Osteoblast (primary cell): ENCODE measurements at regions not wholly inside any gene's neighbourhood (a gene's known extent, or its start where the extent isn't known, plus 50 kb on each side); places are given as distances from the start of the nearest gene placed in this dataset.

Source experiments
- DNase-seq: peaks from one replicate; pipeline ENCODE4 v3.0.0; 2011; ENCODE audit warnings: low spot score, mixed read lengths; ENCODE audit not compliant: insufficient read length; ENCODE audit errors: missing footprints
- H2AFZ ChIP-seq: 2 replicates; pipeline ENCODE4 v1.6.0; 2011; ENCODE audit warnings: mild to moderate bottlenecking, low read length
- H3K27ac ChIP-seq: 2 replicates; pipeline ENCODE4 v1.5.1; 2011; ENCODE audit warnings: mild to moderate bottlenecking, low read depth, low read length, moderate library complexity
- H3K27me3 ChIP-seq: 2 replicates; pipeline ENCODE4 v1.6.0; 2012; ENCODE audit warnings: mild to moderate bottlenecking, control low read depth, inconsistent platforms, low read length, moderate library complexity; ENCODE audit not compliant: insufficient read depth
- H3K36me3 ChIP-seq: 2 replicates; pipeline ENCODE4 v1.5.1; 2011; ENCODE audit warnings: mild to moderate bottlenecking, low read length, control low read depth, moderate library complexity; ENCODE audit not compliant: insufficient read depth
- H3K4me1 ChIP-seq: 2 replicates; pipeline ENCODE4 v1.5.1; 2011; ENCODE audit warnings: mild to moderate bottlenecking, low read length, control low read depth, moderate library complexity; ENCODE audit not compliant: insufficient read depth
- H3K4me2 ChIP-seq: 2 replicates; pipeline ENCODE4 v1.6.0; 2011; ENCODE audit warnings: mild to moderate bottlenecking, low read length; ENCODE audit not compliant: insufficient read depth
- H3K4me3 ChIP-seq: fragments of 200-600 bp; sonication (generic); 3 replicates; pipeline ENCODE4 v1.5.1; 2012; ENCODE audit warnings: mild to moderate bottlenecking, low read length, inconsistent platforms; ENCODE audit not compliant: insufficient read depth
- H3K79me2 ChIP-seq: 2 replicates; pipeline ENCODE4 v1.6.0; 2012; ENCODE audit warnings: mild to moderate bottlenecking, low read length, control low read depth, inconsistent platforms; ENCODE audit not compliant: insufficient read depth
- H3K9me3 ChIP-seq: 2 replicates; pipeline ENCODE4 v1.5.1; 2011; ENCODE audit warnings: low read depth, low read length, control low read depth
- H4K20me1 ChIP-seq: 2 replicates; pipeline ENCODE4 v1.6.0; 2012; ENCODE audit warnings: mild to moderate bottlenecking, low read length, control low read depth; ENCODE audit not compliant: insufficient read depth
- TF ChIP-seq, protein P1 (sequence below): IDR thresholded peaks from 2 replicates; pipeline ENCODE4 v1.5.1; 2011; ENCODE audit warnings: mild to moderate bottlenecking, low read depth, low read length, moderate library complexity; ENCODE audit errors: extremely low read depth

DNA sequence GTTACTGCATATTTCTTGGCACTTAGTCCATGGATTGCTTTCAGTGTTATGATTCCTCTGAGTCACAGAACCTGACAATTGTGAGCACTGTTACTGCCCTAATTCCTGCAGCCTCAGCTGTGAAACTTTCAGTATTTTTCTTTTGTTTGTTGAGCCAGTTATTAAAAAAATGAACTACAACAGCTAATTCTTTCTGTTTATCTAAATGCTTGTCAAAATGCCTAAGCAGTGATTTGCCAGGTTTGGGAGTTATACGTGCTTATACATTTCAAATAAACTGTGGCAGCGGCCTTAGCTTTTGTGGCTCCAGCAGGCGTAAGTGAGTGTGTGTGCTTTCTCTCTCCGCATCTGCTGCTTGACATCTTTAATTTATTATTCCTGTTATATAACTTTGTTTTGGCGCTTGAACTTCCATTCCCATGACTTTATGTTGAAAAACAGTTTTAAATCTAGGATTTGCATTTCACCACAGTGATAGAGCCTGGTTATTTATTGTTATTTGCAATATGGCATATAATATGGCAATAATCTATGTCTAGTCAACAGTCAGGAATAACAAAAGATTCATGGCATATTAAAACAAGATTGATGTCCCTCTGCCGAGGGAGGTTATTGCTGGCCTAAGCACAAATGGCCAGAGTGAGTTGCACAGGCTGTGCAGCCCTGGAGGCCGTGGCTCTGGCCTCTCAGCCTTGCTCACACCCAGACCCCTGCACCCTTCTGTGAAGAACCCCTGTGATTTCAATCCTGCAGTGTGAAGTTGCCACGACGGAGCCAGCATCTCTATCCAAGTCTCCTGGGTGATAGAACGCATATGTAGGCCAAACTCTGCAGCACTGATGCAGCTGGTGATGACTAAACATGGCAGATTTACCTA lies 303.4 kb downstream of the THBS2 start:
- TF ChIP-seq, protein P1, sequence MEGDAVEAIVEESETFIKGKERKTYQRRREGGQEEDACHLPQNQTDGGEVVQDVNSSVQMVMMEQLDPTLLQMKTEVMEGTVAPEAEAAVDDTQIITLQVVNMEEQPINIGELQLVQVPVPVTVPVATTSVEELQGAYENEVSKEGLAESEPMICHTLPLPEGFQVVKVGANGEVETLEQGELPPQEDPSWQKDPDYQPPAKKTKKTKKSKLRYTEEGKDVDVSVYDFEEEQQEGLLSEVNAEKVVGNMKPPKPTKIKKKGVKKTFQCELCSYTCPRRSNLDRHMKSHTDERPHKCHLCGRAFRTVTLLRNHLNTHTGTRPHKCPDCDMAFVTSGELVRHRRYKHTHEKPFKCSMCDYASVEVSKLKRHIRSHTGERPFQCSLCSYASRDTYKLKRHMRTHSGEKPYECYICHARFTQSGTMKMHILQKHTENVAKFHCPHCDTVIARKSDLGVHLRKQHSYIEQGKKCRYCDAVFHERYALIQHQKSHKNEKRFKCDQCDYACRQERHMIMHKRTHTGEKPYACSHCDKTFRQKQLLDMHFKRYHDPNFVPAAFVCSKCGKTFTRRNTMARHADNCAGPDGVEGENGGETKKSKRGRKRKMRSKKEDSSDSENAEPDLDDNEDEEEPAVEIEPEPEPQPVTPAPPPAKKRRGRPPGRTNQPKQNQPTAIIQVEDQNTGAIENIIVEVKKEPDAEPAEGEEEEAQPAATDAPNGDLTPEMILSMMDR: no peak
- Histone ChIP-seq H4K20me1 (no peaks in the 10 kb centered on the region), H2AFZ (no peak overlapping the region), H3K4me2 (peak overlapping the region; percentile 33), H3K79me2 (no peaks in the 10 kb centered on the region), H3K4me3 (no peak overlapping the region), H3K9me3 (no peaks in the 10 kb centered on the region), H3K27ac (no peak overlapping the region), H3K36me3 (no peaks in the 10 kb centered on the region), H3K4me1 (peaks cover 3% of the 10 kb centered on the region), H3K27me3 (peaks cover 14% of the 10 kb centered on the region)
- DNase-seq: no peak

DNA sequence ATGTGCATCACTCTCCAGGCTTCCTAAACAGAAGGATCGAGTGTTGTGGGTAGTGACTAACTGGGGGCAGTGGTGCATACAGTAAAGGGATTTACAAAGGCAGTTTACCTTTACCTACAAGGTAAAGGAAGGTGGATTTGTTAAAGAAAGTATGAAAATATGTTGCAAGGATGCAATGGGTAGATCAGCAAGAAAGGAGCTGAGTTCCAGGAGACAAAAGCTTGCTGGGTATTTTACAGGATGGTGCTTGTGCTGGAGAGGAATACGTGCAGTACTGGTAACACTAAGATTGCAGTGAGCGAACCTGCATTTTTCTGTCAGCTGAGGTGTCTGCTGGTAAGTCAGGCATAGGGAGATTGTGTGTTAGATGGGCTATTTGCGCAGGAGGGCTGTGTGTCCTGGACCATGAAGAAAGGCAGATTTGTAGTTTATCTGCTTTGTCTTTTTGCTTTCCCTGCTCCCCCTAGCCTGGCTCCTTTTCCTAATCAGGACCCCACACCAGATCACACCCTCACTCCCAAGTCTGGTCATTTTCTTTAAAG lies 304.6 kb downstream of the THBS2 start:
- DNase-seq: no peak
- Histone ChIP-seq H3K79me2 (no peaks in the 10 kb centered on the region), H3K4me3 (no peak overlapping the region), H3K9me3 (no peaks in the 10 kb centered on the region), H3K4me1 (peaks cover 3% of the 10 kb centered on the region), H3K36me3 (no peaks in the 10 kb centered on the region), H3K4me2 (no peak overlapping the region), H2AFZ (no peak overlapping the region), H4K20me1 (no peaks in the 10 kb centered on the region), H3K27ac (no peak overlapping the region), H3K27me3 (peaks cover 14% of the 10 kb centered on the region)
- TF ChIP-seq, protein P1: no peak

DNA sequence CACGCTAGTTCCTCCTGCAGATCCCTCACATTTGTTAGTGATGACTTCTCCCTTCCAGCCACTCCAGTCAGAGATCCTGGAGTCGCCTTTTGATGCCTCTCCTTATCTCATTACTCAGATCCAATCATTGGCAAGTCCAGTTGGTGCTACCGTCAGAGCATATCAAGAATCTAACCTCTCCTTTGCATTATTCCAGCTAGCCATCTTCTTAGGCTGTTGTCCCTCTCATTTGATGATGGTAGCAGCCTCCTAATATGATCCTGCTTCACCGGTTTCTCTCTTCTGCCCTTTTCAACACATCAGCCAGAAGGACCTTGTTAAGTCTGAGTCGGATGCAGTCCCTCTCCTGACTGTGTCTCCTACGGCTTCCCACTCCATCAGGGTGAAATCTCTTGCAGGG lies 305.6 kb downstream of the THBS2 start:
- Histone ChIP-seq H3K27me3 (peaks cover 16% of the 10 kb centered on the region), H3K79me2 (no peaks in the 10 kb centered on the region), H3K36me3 (no peaks in the 10 kb centered on the region), H3K27ac (no peak overlapping the region), H2AFZ (no peak overlapping the region), H3K4me3 (no peak overlapping the region), H3K4me1 (peaks cover 3% of the 10 kb centered on the region), H3K9me3 (no peaks in the 10 kb centered on the region), H4K20me1 (no peaks in the 10 kb centered on the region), H3K4me2 (no peak overlapping the region)
- DNase-seq: no peak
- TF ChIP-seq, protein P1: no peak

DNA sequence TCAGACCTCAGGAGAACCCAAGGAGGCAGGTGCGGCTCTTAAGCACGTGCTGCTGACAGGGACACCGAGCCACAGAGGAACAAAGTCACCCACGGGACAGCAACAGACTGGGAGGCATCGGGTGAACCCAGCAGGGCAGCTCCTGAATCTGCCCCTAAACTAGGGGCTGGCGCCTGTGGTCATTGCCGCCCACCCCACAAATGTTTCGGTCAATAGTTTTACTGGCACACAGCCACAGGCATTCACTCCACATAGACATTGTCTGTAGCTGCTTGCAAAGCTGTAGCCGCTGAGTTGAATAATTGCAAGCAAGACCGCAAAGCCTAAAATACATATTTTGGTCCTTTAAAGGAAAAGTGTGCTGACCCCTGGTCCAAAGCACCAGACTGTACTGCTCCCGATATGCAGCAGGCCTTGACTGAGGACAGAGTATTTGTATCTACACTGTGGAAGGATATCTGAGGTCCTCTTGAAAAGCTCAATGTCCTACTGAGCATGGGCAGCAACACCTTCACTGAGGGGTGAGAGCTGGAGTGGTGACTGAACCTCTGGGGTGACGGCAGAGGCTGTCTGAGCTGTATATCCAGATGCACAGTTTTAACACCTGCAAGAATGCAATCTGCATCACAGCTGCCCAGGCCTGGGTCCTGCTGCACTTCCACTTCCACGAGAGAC lies 310.3 kb downstream of the THBS2 start:
- H3K4me1 ChIP-seq: peaks cover 27% of the 10 kb centered on the region
- H2AFZ ChIP-seq: no peak overlapping the region
- no peaks in the 10 kb centered on the region for H3K79me2 ChIP-seq
- TF ChIP-seq, protein P1: no peak
- peaks cover 25% of the 10 kb centered on the region for H3K27me3 ChIP-seq
- no peaks in the 10 kb centered on the region for H3K9me3 ChIP-seq
- peak overlapping the region; percentile 39 for H3K4me2 ChIP-seq
- H3K27ac ChIP-seq: no peak overlapping the region
- H3K36me3 ChIP-seq: no peaks in the 10 kb centered on the region
- H4K20me1 ChIP-seq: no peaks in the 10 kb centered on the region
- H3K4me3 ChIP-seq: no peak overlapping the region
- DNase-seq: no peak
